Sigmoid colon (tissue), 6 donors: ENCODE measurements at regions not wholly inside any gene's neighbourhood (a gene's known extent, or its start where the extent isn't known, plus 50 kb on each side); places are given as distances from the start of the nearest gene placed in this dataset.

Experiments
- DNase-seq: peaks from one replicate; pipeline ENCODE4 v3.0.0-alpha.2; 2019
- H3K27ac ChIP-seq, 4 donors: fragments of 200-600 bp; sonication (generic); one replicate each; pipeline ENCODE4 v1.5.1; 2016 to 2019; ENCODE audit warnings: mild to moderate bottlenecking in 1 of 4
- H3K27me3 ChIP-seq, 3 donors: fragments of 200-600 bp; sonication (generic); one replicate each; pipeline ENCODE4 v1.5.1; 2019; ENCODE audit warnings: mild to moderate bottlenecking in 1 of 3
- H3K36me3 ChIP-seq, 4 donors: fragments of 200-600 bp; sonication (generic); one replicate each; pipeline ENCODE4 v1.5.1; 2016 to 2019
- H3K4me1 ChIP-seq, 4 donors: fragments of 200-600 bp; sonication (generic); one replicate each; pipeline ENCODE4 v1.5.1; 2017 to 2019
- H3K4me3 ChIP-seq, 4 donors: fragments of 200-600 bp; sonication (generic); one replicate each; pipeline ENCODE4 v1.5.1; 2017 to 2019; ENCODE audit warnings: mild to moderate bottlenecking in 2 of 4, moderate library complexity in 1 of 4
- H3K9me3 ChIP-seq, 4 donors: fragments of 200-600 bp in 3 of 4; sonication (generic) in 3 of 4; one replicate each; pipeline versions ENCODE4 v1.5.1 to v1.6.1; 2013 to 2019
- EP300 ChIP-seq, 4 donors: sonication (generic); formaldehyde crosslinking; IDR thresholded peaks; one replicate each; pipeline ENCODE4 v1.6.1; 2017; ENCODE audit warnings: antibody characterized with exemption in 4 of 4
- POLR2A ChIP-seq, 2 donors: fragments of 450-650 bp; IDR thresholded peaks; one replicate each; pipeline ENCODE4 v1.6.1; 2016; ENCODE audit warnings: antibody characterized with exemption in 2 of 2, mild to moderate bottlenecking in 2 of 2, moderate library complexity in 2 of 2
- POLR2AphosphoS5 ChIP-seq, 4 donors: sonication (generic); formaldehyde crosslinking; IDR thresholded peaks; one replicate each; pipeline ENCODE4 v1.6.1; 2017; ENCODE audit warnings: antibody characterized with exemption in 4 of 4
- WGBS, 2 donors: extraction: QIAGEN DNeasy Blood & Tissue Kit; methylation state at CpG; one replicate each; pipeline ENCODE4 v1.1.7; 2013; 5-methylcytosine and 5-hydroxymethylcytosine counted together
- intact Hi-C: fragments of 100-400 bp; cut with DNase I; formaldehyde crosslinking; loops from one replicate; pipeline ENCODE4 v1.15.1; 2023
- TF ChIP-seq, protein P1 (sequence below), 4 experiments: fragments of 450-650 bp in 3 of 4; fragments of 200-600 bp in 1 of 4; IDR thresholded peaks; one replicate each; pipeline ENCODE4 v1.5.1; 2016 to 2019; ENCODE audit warnings: antibody characterized with exemption in 4 of 4, mild to moderate bottlenecking in 3 of 4, moderate library complexity in 2 of 4
- donor health status: healthy with polysubstance abuse.
- donor health status: healthy.

DNA sequence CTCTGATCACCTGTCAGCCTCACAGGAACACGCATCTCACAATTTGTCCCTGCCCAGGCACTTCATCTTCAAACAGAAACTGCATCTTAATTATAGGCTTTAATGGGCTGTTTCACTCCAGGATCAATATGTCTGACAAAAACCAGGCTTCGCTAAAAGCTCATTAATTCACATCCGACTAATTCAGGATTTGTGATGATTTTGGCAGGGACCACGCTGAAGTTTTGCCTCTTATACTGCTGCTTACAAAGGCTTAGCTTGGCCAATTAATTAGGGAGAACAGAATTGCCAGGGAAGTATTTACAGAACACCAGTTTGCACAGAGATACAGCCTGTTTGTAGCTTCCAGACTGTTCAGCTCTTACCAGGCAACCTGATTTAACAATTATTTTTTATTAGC is 541.0 kb upstream of the SPTLC3 start:
- Histone ChIP-seq H3K9me3 (no peaks in the 10 kb centered on the region), H3K27ac (no peak overlapping the region), H3K4me3 (no peak overlapping the region), H3K36me3 (no peaks in the 10 kb centered on the region), H3K27me3 (no peaks in the 10 kb centered on the region), H3K4me1 (no peaks in the 10 kb centered on the region)
- TF ChIP-seq POLR2AphosphoS5 (IDR thresholded peaks at IDR 0.05) (no peak), POLR2A (IDR thresholded peaks at IDR 0.05) (no peak), EP300 (IDR thresholded peaks at IDR 0.05) (no peak)
- TF ChIP-seq, protein P1, sequence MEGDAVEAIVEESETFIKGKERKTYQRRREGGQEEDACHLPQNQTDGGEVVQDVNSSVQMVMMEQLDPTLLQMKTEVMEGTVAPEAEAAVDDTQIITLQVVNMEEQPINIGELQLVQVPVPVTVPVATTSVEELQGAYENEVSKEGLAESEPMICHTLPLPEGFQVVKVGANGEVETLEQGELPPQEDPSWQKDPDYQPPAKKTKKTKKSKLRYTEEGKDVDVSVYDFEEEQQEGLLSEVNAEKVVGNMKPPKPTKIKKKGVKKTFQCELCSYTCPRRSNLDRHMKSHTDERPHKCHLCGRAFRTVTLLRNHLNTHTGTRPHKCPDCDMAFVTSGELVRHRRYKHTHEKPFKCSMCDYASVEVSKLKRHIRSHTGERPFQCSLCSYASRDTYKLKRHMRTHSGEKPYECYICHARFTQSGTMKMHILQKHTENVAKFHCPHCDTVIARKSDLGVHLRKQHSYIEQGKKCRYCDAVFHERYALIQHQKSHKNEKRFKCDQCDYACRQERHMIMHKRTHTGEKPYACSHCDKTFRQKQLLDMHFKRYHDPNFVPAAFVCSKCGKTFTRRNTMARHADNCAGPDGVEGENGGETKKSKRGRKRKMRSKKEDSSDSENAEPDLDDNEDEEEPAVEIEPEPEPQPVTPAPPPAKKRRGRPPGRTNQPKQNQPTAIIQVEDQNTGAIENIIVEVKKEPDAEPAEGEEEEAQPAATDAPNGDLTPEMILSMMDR (IDR thresholded peaks at IDR 0.05): no peak
- intact Hi-C loops: no loop called here
- no peak for DNase-seq
- WGBS, 2 donors: 75 to 81% methylated on average over 4 of the region's 4 CpGs

DNA sequence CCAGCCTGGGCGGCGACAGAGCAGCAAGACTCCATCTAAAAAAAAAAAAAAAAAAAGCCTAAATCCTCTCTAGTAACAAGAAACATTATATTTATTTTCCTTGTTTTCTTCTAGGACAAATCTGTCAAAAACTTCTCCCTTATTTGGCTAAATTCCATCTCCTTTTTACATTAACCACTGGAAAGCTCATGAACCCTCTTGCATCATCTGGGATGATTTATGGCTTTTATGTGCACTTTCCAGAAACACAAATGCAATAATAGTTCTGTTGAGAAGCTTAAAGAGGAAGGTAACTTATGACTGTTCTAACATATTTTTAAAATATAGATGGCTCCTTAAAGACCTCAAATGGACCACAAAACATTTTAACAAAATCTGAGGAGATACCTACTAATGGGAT is 526.1 kb upstream of the SPTLC3 start:
- Histone ChIP-seq H3K36me3 (no peaks in the 10 kb centered on the region), H3K9me3 (no peaks in the 10 kb centered on the region), H3K4me1 (no peaks in the 10 kb centered on the region), H3K27ac (no peak overlapping the region), H3K4me3 (no peak overlapping the region), H3K27me3 (no peaks in the 10 kb centered on the region)
- no peak for DNase-seq
- TF ChIP-seq, protein P1 (IDR thresholded peaks at IDR 0.05): no peak
- no peak for TF ChIP-seq POLR2A (IDR thresholded peaks at IDR 0.05)
- TF ChIP-seq EP300 (IDR thresholded peaks at IDR 0.05): no peak
- peak in 1 of 4 donors; percentile 31 for TF ChIP-seq POLR2AphosphoS5 (IDR thresholded peaks at IDR 0.05)
- 95 to 98% methylated on average over 2 of the region's 2 CpGs for WGBS, 2 donors
- intact Hi-C loops: no loop called here

DNA sequence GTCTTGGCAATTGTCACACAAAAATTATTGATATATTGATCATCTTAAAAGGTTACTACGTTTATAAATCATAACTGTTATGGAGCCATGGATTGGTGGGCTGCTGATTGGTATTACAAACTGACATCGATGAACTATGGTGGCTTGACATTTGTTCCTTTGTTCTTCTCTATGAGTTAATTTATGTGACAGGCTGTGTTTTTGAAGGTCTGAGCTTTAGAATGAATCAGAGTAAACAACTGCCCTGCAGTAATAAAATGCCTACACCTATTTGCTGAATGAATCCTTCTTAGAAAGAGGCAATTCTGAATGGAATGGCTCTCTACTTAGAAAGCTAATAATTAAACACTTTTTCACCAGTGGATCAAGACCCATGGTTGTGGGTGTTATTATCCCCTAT is 506.3 kb upstream of the SPTLC3 start:
- WGBS, 2 donors: 39 to 71% methylated on average over 2 of the region's 2 CpGs
- intact Hi-C loops: no loop called here

DNA sequence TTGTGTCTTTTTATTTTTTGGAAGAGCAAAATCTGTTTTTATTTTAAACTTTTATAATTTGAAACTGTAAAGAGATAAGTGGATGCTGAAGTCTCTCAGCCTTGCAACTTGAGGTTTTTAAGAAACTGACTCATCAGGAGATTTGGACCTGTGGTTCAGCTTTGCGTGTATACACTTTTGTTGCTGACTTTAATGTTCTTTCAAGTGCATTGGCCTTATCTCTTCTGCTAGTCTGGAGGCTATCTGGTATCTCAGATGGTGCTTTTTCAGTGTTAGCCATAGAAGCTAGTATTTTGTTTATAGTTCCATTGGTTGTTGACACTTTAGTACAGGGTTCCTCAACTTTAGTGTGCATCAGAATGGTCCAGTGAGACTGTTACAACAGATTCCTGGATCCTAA is 504.0 kb upstream of the SPTLC3 start:
- no peak for DNase-seq
- Histone ChIP-seq H3K4me3 (no peak overlapping the region), H3K9me3 (no peaks in the 10 kb centered on the region), H3K36me3 (no peaks in the 10 kb centered on the region), H3K27me3 (no peaks in the 10 kb centered on the region), H3K4me1 (no peaks in the 10 kb centered on the region), H3K27ac (no peak overlapping the region)
- no peak for TF ChIP-seq POLR2AphosphoS5 (IDR thresholded peaks at IDR 0.05)
- TF ChIP-seq, protein P1 (IDR thresholded peaks at IDR 0.05): no peak
- TF ChIP-seq POLR2A (IDR thresholded peaks at IDR 0.05): no peak
- no peak for TF ChIP-seq EP300 (IDR thresholded peaks at IDR 0.05)
- intact Hi-C loops: no loop called here
- 90 to 93% methylated on average over 1 of the region's 1 CpG for WGBS, 2 donors

More for the DNA sequence above, 506.3 kb upstream of the SPTLC3 start:
- no peaks in the 10 kb centered on the region for H3K9me3 ChIP-seq
- H3K4me1 ChIP-seq: no peaks in the 10 kb centered on the region
- no peaks in the 10 kb centered on the region for H3K36me3 ChIP-seq
- H3K27me3 ChIP-seq: no peaks in the 10 kb centered on the region
- H3K27ac ChIP-seq: no peak overlapping the region
- no peak for DNase-seq
- no peak overlapping the region for H3K4me3 ChIP-seq
- TF ChIP-seq EP300 (IDR thresholded peaks at IDR 0.05) (no peak), POLR2AphosphoS5 (IDR thresholded peaks at IDR 0.05) (no peak), POLR2A (IDR thresholded peaks at IDR 0.05) (no peak)
- TF ChIP-seq, protein P1 (IDR thresholded peaks at IDR 0.05): no peak

DNA sequence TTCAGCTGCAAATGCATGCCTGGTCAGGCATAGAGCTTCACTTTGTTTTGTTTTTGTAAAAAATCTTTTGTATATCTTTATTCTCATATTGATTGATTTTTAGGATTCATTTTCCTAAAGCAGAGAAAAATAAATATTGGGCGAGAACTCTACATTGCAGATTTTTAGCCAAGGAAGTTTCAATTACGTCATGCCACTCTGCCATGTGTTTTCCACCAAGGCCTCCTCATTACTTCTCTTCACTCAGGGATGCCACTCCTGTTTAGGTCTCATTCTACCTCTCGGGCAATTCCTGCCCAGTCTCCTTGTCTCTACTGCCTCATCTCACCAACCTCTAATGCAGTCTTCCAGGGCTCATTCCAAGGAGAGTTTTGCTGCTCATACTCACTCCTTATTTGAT is 497.3 kb upstream of the SPTLC3 start:
- intact Hi-C loops: no loop called here
- Histone ChIP-seq H3K27ac (no peak overlapping the region), H3K27me3 (no peaks in the 10 kb centered on the region), H3K36me3 (no peaks in the 10 kb centered on the region), H3K9me3 (no peaks in the 10 kb centered on the region), H3K4me1 (no peaks in the 10 kb centered on the region), H3K4me3 (no peak overlapping the region)
- no peak for DNase-seq
- 78 to 95% methylated on average over 3 of the region's 3 CpGs for WGBS, 2 donors
- no peak for TF ChIP-seq POLR2AphosphoS5 (IDR thresholded peaks at IDR 0.05)
